Esophagus mucosa (tissue), 1 donor: ENCODE measurements at regions not wholly inside any gene's neighbourhood (a gene's known extent, or its start where the extent isn't known, plus 50 kb on each side); places are given as distances from the start of the nearest gene placed in this dataset.
"Not testable (repeated sequence)": the region's sequence is repeated elsewhere in the genome, so short reads cannot be mapped to it uniquely, and the experiment has no call there.

Experiments used
- ATAC-seq: fragments of 200-7000 bp; cut with Tn5 transposase; one replicate; pipeline ENCODE4 v1.9.1; 2020
- donor health status: DM: yes; HTN: yes; CAD: no.

GRCh38 chr7:155377838-155378579 lies 79.9 kb upstream of the EN2 start:
- no peak for ATAC-seq

DNA sequence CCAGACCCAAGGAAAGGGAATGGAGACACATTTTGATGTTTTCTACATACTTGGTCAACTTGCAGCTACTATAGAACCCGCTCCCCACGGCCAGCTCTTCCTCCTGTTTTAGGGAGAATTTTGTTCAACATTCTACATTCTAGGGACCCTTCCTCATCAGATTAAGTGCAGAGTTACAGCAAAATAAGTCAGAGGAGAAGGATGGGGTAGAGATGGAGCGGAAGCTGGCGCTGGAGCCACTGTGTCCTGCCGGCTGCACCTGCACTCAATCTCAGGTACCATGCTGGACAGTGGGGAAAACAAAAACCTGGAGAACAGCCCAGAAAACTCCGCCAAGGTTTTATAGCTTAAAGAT lies 79.4 kb upstream of the EN2 start:
- no peak for ATAC-seq

GRCh38 chr7:155378959-155379871 lies 78.7 kb upstream of the EN2 start:
- no peak for ATAC-seq

- peak; percentile 75 for ATAC-seq
These were observed 77.6 kb upstream of the EN2 start for GRCh38 chr7:155380221-155380861.

DNA sequence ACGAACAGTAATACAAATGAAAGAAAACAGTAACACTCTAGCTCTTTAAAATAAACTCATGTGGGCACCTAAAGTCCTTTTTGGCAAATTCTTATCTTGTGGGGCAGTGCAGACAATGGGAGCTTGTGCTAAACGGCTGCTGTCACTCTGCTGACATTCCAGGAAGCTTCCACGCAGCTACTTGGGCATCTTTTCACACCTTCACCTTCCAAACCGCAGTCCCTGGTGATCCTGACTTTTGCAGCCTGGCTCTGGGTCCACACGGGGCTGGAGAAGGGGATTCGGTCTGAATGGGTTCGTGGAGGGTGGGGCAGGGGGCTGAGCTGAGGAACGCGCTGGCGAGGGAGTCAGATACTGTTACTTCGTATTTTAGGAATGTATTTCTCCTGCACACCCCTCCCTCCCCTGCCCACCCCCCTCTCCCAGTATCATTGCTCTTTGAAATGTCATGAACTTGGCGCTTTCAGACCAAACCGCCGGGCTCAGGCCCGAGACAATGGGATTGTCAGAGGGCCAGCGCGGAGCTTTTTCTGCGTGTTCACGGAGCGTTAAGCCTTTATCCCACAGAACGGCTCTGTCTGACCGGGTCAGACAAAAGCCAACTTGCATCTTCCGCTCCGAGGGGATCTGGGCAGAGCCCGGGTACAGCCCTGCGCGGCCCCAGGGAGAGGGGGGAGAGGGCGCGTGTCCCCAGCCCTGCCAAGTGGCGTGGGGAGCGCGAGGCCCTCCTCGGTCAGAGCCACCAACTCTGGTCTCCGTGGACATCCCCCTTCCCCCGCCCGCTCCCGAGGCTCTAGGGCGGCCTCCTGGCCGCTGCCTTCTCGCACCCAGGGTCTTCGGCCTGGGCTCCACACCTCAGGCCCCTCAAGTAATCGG lies 76.7 kb upstream of the EN2 start:
- ATAC-seq, result peak; percentile 22

GRCh38 chr7:155381852-155382801 lies 75.8 kb upstream of the EN2 start:
- no peak for ATAC-seq

DNA sequence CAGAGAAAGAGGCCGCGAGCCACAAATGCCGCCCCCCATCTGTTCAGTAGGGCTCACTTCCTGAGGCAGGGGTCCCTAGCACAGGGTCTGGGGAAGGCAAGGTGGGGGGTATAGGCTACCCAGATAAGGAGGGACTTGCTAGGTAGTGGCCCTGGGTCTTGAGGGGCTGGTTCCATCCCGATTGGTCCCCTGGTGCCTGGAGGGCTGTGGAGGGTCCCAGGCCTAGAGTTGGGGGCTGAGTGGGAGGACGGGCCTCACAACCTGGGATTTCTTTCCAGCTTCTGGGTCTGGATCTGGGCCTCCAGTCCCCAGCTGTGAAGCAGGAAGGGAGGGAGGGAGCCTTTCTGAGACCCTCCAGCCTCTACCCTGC lies 75.1 kb upstream of the EN2 start:
- ATAC-seq, result no peak

DNA sequence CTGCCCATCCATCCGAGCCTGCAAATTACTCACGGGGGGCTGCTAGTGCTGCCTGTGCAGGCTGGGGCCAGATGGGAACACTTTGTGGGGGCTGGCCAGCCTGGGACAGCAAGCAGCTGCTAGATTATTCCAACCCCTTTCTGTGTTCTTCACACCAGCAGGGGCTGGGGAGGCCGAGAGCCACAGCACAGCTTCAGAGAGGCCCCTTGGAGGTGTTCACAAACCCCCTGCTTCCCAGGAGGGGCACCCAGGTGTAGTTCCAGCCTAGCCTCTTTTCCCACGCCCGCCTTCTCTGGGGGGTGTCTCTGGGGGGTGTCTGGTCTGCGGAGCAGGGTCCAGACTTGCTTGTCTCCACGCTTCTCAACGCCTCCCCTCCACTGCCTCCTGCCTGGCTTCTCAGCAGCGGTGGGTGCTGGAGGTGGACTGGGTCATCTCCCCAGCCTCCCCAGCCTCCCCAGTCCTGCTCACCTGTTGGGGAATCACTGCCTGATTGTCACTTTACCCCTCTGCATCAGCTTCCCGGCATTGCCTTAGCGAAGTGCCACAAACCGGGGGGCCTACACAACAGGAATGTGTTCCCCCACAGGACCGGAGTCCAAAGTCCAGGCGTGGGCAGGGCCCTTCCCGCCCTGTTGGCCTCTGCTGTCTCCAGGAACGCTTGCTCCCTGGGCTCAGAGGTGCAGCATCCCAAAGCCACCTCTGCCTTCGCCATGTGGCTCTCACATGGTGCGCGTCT lies 74.0 kb upstream of the EN2 start:
- ATAC-seq, result no peak

- no peak for ATAC-seq
These were observed 73.2 kb upstream of the EN2 start for GRCh38 chr7:155384751-155385150.

GRCh38 chr7:155385182-155385581 lies 72.7 kb upstream of the EN2 start:
- not testable (repeated sequence) for ATAC-seq

DNA sequence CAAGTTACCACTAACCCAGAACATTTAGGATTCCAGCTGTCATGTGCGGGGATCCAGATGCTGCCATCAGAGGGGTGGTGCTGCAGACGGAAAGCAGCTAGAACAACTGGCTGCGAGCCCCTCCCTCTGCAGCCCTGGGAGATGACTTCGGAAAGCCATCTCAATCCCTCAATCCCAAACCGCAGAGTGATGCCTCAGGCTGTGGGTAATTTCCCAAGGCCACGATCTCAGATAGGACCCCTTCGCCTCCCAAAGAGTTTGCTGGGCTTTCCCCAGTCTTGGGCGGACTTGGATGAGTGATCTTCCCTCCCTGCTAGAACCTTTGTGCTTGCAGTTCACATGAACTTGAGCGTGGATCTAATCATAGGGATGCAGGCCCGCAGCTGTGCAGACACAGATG lies 71.3 kb upstream of the EN2 start:
- ATAC-seq, result no peak

- ATAC-seq, result no peak
These were observed 70.8 kb upstream of the EN2 start for GRCh38 chr7:155387066-155387620.

DNA sequence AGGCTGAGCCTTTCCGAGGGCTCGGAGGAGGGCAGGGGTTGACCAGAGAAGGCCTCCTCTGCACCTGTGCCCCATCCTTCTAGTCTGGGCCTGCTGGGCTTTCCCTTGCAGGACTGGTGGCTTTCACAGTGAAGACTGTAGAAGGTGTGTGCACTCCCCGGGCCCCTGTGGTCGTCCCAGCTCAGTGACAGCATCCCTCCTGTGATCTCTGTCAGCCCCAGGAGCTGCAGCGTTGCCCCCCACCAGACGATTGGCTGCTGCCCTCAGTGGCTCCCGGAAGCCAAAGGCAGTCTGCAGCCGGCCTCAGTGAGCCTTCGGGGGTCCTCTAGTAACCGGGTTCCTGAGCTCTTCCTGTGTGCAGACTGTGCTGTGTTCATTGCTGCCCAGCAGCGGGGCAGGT lies 69.4 kb upstream of the EN2 start:
- no peak for ATAC-seq

DNA sequence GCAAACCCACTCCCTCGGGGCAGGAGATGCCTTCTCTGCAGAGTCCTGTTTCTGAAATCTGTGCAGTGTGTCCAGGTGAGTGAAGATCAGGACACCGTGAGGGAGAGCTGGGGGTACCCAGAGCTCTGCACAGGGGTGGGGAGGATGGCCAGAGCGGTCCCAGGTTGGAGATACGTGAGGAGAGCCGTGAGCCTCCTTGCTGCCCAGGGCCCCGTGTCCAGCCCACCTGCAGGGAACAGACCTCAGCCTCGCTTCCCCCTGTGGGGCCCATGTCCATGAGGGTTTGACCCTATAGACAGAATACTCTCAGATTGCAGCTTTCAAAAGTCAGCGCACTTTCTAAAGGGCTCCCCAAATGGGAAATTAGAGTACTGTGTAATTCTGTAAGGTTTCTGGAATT lies 66.5 kb upstream of the EN2 start:
- no peak for ATAC-seq

GRCh38 chr7:155392726-155393570 lies 65.0 kb upstream of the EN2 start:
- no peak for ATAC-seq

DNA sequence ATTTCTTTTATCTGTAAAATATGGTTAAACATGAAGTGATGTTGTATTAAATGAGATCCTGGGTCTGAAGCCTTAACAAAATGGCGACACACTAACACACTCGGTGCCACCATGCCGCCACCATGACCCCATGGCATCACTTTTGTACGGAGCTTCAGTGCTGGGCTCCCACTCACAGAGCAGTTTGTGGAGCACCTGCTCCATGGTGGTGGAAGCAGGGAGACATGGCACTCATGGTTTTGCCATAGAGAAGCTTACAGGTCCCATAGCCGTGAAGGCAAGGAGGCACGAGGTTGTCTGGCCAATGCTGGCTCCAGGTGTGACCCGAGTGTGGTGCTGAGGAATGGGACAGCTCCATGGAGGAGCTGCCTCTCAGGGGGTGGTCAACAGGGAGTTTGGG lies 63.5 kb upstream of the EN2 start:
- no peak for ATAC-seq

DNA sequence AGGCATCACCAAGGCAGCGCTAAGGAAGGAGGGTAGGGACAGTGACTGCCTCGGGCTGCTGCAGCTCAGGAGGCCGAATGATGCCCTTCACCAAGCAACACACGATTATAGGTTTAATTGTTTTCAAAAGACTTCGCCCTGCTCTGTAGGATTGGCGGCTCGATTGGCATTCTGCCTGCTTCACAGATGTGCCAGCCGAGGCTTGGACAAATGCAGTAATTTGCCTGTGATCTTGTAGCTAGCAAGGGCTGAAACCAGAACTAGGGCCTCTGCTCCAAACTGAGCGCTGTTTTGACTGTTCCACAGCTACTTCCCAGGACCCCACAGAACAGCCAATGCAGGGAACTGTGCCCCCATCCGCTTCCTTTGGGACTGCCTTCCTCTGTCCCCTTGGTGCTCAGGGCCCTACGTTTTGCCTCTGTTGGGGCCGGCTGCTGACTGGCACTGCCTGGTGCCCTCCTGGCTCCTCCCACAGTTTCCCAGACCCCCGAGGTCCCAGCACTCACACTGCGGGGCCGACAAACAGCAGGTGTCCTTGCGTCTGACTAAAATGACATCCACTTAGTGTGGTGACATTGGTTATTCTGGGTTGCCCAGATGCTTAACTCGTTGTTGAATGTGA lies 62.6 kb upstream of the EN2 start:
- no peak for ATAC-seq

DNA sequence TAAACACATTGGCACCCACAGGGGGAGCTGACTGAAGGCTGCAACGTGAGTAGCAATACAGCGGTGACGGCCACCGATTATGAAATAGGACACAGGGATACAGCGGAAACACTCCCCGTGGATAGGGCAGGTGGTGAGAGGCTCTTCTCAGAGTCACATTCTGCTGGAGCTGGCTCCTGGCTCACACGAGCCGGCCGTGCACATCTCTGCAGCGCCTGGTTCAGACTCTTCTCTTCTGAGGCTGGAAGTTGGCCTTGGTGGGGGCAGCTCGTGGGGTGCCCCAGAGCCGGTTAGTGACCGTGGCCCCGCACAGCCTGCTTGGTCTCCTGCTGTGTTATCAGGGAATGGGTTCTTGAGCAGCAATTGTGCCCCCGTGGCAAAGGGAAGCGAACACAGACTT lies 61.3 kb upstream of the EN2 start:
- ATAC-seq, result no peak
